OCI-LY1 (cell line): ENCODE measurements at regions not wholly inside any gene's neighbourhood (a gene's known extent, or its start where the extent isn't known, plus 50 kb on each side); places are given as distances from the start of the nearest gene placed in this dataset.

Experiments used
- H2AFZ ChIP-seq: fragments of 200-600 bp; sonication (generic), shearing (Covaris generic); 2 replicates; pipeline ENCODE4 v1.6.0; 2014; ENCODE audit warnings: antibody characterized with exemption, mild to moderate bottlenecking, low read length
- H3F3A ChIP-seq: fragments of 200-600 bp; sonication (generic), shearing (Covaris generic); 2 replicates; pipeline ENCODE4 v1.6.0; 2014; ENCODE audit warnings: mild to moderate bottlenecking, antibody characterized with exemption, low read length, moderate library complexity; ENCODE audit not compliant: insufficient read depth
- H3K27ac ChIP-seq: fragments of 200-600 bp; sonication (generic); 2 replicates; pipeline ENCODE4 v1.5.1; 2014; ENCODE audit warnings: low read length, mixed run types, mild to moderate bottlenecking, low read depth; ENCODE audit not compliant: poor library complexity, severe bottlenecking
- H3K27me3 ChIP-seq: fragments of 200-600 bp; sonication (generic); 2 replicates; pipeline ENCODE4 v1.6.0; 2014; ENCODE audit warnings: antibody characterized with exemption, mild to moderate bottlenecking, low read length, moderate library complexity; ENCODE audit not compliant: insufficient read depth
- H3K36me3 ChIP-seq: fragments of 200-600 bp; sonication (generic); 2 replicates; pipeline ENCODE4 v1.6.1; 2014; ENCODE audit warnings: mild to moderate bottlenecking, antibody characterized with exemption, low read length, moderate library complexity, mixed read lengths; ENCODE audit not compliant: insufficient read depth
- H3K4me1 ChIP-seq: fragments of 200-600 bp; sonication (generic); 2 replicates; pipeline ENCODE4 v1.5.1; 2014; ENCODE audit warnings: mild to moderate bottlenecking, low read length, moderate library complexity; ENCODE audit not compliant: insufficient read depth, severe bottlenecking
- H3K4me2 ChIP-seq: fragments of 200-600 bp; sonication (generic), shearing (Covaris generic); 2 replicates; pipeline ENCODE4 v1.6.1; 2014; ENCODE audit warnings: low read length
- H3K4me3 ChIP-seq: fragments of 200-600 bp; sonication (generic); 2 replicates; pipeline ENCODE4 v1.5.1; 2014; ENCODE audit warnings: low read length, low read depth, mild to moderate bottlenecking, mixed read lengths; ENCODE audit not compliant: poor library complexity, severe bottlenecking
- H3K79me2 ChIP-seq: fragments of 200-600 bp; shearing (Covaris generic); 2 replicates; pipeline ENCODE4 v1.6.1; 2016; ENCODE audit warnings: mixed run types, low read length, mixed read lengths; ENCODE audit not compliant: insufficient read depth
- H3K9ac ChIP-seq: fragments of 200-600 bp; sonication (generic), shearing (Covaris generic); 2 replicates; pipeline ENCODE4 v1.6.1; 2014; ENCODE audit warnings: mild to moderate bottlenecking, low read length, mixed read lengths
- H3K9me2 ChIP-seq: fragments of 200-600 bp; sonication (generic), shearing (Covaris generic); 2 replicates; pipeline ENCODE4 v1.6.1; 2014; ENCODE audit warnings: low read depth, mild to moderate bottlenecking, low read length, mixed read lengths
- H3K9me3 ChIP-seq: fragments of 200-600 bp; shearing (Covaris generic); 2 replicates; pipeline ENCODE4 v1.6.1; 2014; ENCODE audit warnings: low read length, mixed read lengths
- H4K20me1 ChIP-seq: fragments of 200-600 bp; sonication (generic), shearing (Covaris generic); 2 replicates; pipeline ENCODE4 v1.6.0; 2016; ENCODE audit warnings: mild to moderate bottlenecking, low read length; ENCODE audit not compliant: insufficient read depth
- CTCF ChIP-seq: fragments of 200-600 bp; sonication (generic), shearing (Covaris generic); IDR thresholded peaks from 2 replicates; pipeline ENCODE4 v1.5.1; 2017; ENCODE audit warnings: mild to moderate bottlenecking, antibody characterized with exemption, low read length, moderate library complexity, mixed read lengths
- EZH2 ChIP-seq: fragments of 200-600 bp; sonication (generic), shearing (Covaris generic); IDR thresholded peaks from 2 replicates; pipeline ENCODE4 v1.8.0; 2017; ENCODE audit warnings: borderline replicate concordance, mixed run types, mild to moderate bottlenecking, antibody characterized with exemption, low read length, moderate library complexity, mixed read lengths

DNA sequence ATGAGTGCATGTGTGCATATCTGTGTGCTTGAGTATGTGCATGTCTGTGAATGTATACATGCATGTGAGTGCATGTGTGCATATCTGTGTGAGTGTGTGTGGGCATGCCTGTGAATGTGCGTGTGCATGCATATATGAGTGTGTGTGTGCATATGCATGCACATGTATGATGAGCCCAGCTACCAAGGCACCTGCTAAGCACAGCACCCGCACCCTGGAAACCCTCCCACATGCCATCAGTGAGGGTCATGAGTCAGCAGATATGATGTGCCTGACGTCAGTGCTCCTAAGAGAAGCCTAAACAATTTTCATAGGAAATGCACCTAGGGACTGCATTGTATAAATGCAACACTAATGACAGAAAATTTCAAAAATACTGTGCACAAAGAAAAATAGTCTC lies 151.1 kb downstream of the KIF26A start:
- Histone ChIP-seq H3K9ac (no peak overlapping the region), H3K36me3 (no peaks in the 10 kb centered on the region), H3K4me2 (no peak overlapping the region), H3K27me3 (no peaks in the 10 kb centered on the region), H3K9me3 (no peaks in the 10 kb centered on the region), H4K20me1 (no peaks in the 10 kb centered on the region), H3K79me2 (no peaks in the 10 kb centered on the region), H3K4me1 (no peaks in the 10 kb centered on the region), H3K27ac (no peak overlapping the region), H2AFZ (no peak overlapping the region), H3K4me3 (no peak overlapping the region), H3K9me2 (no peaks in the 10 kb centered on the region), H3F3A (no peaks in the 10 kb centered on the region)
- TF ChIP-seq EZH2 (no peak), CTCF (no peak)

GRCh38 chr14:104290058-104290667 lies 151.8 kb downstream of the KIF26A start:
- no peaks in the 10 kb centered on the region for H3F3A ChIP-seq
- H3K9ac ChIP-seq: no peak overlapping the region
- TF ChIP-seq EZH2 (no peak), CTCF (no peak)
- no peaks in the 10 kb centered on the region for H3K9me3 ChIP-seq
- no peaks in the 10 kb centered on the region for H3K27me3 ChIP-seq
- no peaks in the 10 kb centered on the region for H3K9me2 ChIP-seq
- H3K4me2 ChIP-seq: no peak overlapping the region
- no peaks in the 10 kb centered on the region for H4K20me1 ChIP-seq
- H3K4me1 ChIP-seq: no peaks in the 10 kb centered on the region
- no peak overlapping the region for H3K27ac ChIP-seq
- H3K36me3 ChIP-seq: no peaks in the 10 kb centered on the region
- H2AFZ ChIP-seq: no peak overlapping the region
- H3K4me3 ChIP-seq: no peak overlapping the region
- no peaks in the 10 kb centered on the region for H3K79me2 ChIP-seq

DNA sequence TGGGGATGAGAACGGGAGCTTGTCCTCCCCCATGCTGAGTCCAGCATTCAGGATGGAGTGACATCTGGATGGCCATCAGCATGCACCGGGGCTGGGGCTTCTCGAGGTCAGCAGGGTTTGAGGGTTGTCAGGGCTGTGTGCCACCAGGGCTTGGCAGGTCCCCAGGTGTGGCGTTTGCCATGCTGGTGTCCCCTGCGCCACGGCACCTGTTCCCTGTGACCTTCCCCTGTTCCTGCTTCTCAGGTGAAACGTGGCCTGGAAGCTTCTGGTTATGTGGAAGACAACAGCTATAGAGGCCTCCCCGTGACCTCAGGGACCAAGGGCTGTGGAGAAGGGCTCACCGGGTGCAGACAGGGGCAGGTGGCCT lies 152.4 kb downstream of the KIF26A start:
- Histone ChIP-seq H4K20me1 (no peaks in the 10 kb centered on the region), H3K9ac (no peak overlapping the region), H3K36me3 (no peaks in the 10 kb centered on the region), H2AFZ (no peak overlapping the region), H3K79me2 (no peaks in the 10 kb centered on the region), H3K9me3 (no peaks in the 10 kb centered on the region), H3K27ac (no peak overlapping the region), H3K27me3 (no peaks in the 10 kb centered on the region), H3F3A (no peaks in the 10 kb centered on the region), H3K4me3 (no peak overlapping the region), H3K4me1 (no peaks in the 10 kb centered on the region), H3K4me2 (no peak overlapping the region), H3K9me2 (no peaks in the 10 kb centered on the region)
- TF ChIP-seq CTCF (no peak), EZH2 (no peak)
